ENCODE measurements at regions not wholly inside any gene's neighbourhood (a gene's known extent, or its start where the extent isn't known, plus 50 kb on each side); places are given as distances from the start of the nearest gene placed in this dataset.
"Not testable (repeated sequence)": the region's sequence is repeated elsewhere in the genome, so short reads cannot be mapped to it uniquely, and the experiment has no call there.

- not testable (repeated sequence) for TF ChIP-seq CTCF, POLR2A, EP300 (IDR thresholded peaks at IDR 0.05)
Observed at GRCh38 chr3:153230427-153230826, 68.4 kb downstream of the RAP2B start.

All from suprapubic skin (tissue), 3 donors.